ENCODE measurements at regions not wholly inside any gene's neighbourhood (a gene's known extent, or its start where the extent isn't known, plus 50 kb on each side); places are given as distances from the start of the nearest gene placed in this dataset.

GRCh38 chr7:118054529-118054928 is 129.4 kb upstream of the LSM8 start:
- no peak overlapping the region for H2BK12ac ChIP-seq (ENCODE audit: low read length in 2 of 2)
- H3K27me3 ChIP-seq (ENCODE audit: control insufficient read depth in 1 of 2, insufficient read depth in 1 of 2, low read length in 2 of 2), result no peaks in the 10 kb centered on the region
- no peak overlapping the region for H4K8ac ChIP-seq (ENCODE audit: low read length)
- H3K23ac ChIP-seq (ENCODE audit: low read length in 2 of 2), result no peak overlapping the region
- H3K18ac ChIP-seq (ENCODE audit: low read depth in 1 of 2, low read length in 2 of 2), result no peak overlapping the region
- no peak overlapping the region for H2BK15ac ChIP-seq (ENCODE audit: low read depth, poor library complexity, severe bottlenecking)
- H4K91ac ChIP-seq (ENCODE audit: low read length), result no peak overlapping the region
- no peak for DNase-seq
- no peak overlapping the region for H3K4me3 ChIP-seq (ENCODE audit: insufficient read depth in 1 of 2, low read depth in 1 of 2, low read length in 2 of 2)
- H3K36me3 ChIP-seq (ENCODE audit: control insufficient read depth in 1 of 2, insufficient read depth in 2 of 2, low read depth in 1 of 2, low read length in 2 of 2), result no peaks in the 10 kb centered on the region
- no peaks in the 10 kb centered on the region for H3K4me1 ChIP-seq (ENCODE audit: control insufficient read depth, insufficient read depth, low read depth, low read length)
- no peak overlapping the region for H3K4ac ChIP-seq (ENCODE audit: low read depth in 1 of 2, low read length in 2 of 2)
- no peak overlapping the region for H3K27ac ChIP-seq (ENCODE audit: low read length, poor library complexity, severe bottlenecking)
- WGBS, result 57% methylated on average over 1 of the region's 2 CpGs
- H3K14ac ChIP-seq (ENCODE audit: low read length in 2 of 2), result no peak overlapping the region
- no peak overlapping the region for H3K9ac ChIP-seq (ENCODE audit: low read length)
- no peak overlapping the region for H2BK5ac ChIP-seq (ENCODE audit: low read depth, low read length, poor library complexity, severe bottlenecking)
- no peak overlapping the region for H2AFZ ChIP-seq (ENCODE audit: low read depth, low read length)
- H3K9me3 ChIP-seq (ENCODE audit: control insufficient read depth, low read length), result no peaks in the 10 kb centered on the region
- H2AK5ac ChIP-seq (ENCODE audit: low read length, severe bottlenecking), result no peak overlapping the region
- no peaks in the 10 kb centered on the region for H3K79me1 ChIP-seq (replicated peaks; ENCODE audit: low read length, poor library complexity, severe bottlenecking)
- H3K4me2 ChIP-seq (ENCODE audit: low read length, poor library complexity, severe bottlenecking), result no peak overlapping the region
- H2BK120ac ChIP-seq (ENCODE audit: low read depth, low read length), result no peak overlapping the region

- Histone ChIP-seq H3K27ac (ENCODE audit: low read length, poor library complexity, severe bottlenecking) (no peak overlapping the region), H4K8ac (ENCODE audit: low read length) (no peak overlapping the region), H2AK5ac (ENCODE audit: low read length, severe bottlenecking) (no peak overlapping the region), H3K9me3 (ENCODE audit: control insufficient read depth, low read length) (no peaks in the 10 kb centered on the region), H3K23ac (ENCODE audit: low read length in 2 of 2) (no peak overlapping the region), H3K4ac (ENCODE audit: low read depth in 1 of 2, low read length in 2 of 2) (no peak overlapping the region), H3K14ac (ENCODE audit: low read length in 2 of 2) (peak overlapping the region in 1 of 2 experiments; percentile 55), H2BK12ac (ENCODE audit: low read length in 2 of 2) (no peak overlapping the region), H3K79me1 (replicated peaks; ENCODE audit: low read length, poor library complexity, severe bottlenecking) (no peaks in the 10 kb centered on the region), H3K9ac (ENCODE audit: low read length) (no peak overlapping the region), H3K36me3 (ENCODE audit: control insufficient read depth in 1 of 2, insufficient read depth in 2 of 2, low read depth in 1 of 2, low read length in 2 of 2) (no peaks in the 10 kb centered on the region), H2BK5ac (ENCODE audit: low read depth, low read length, poor library complexity, severe bottlenecking) (no peak overlapping the region), H3K4me3 (ENCODE audit: insufficient read depth in 1 of 2, low read depth in 1 of 2, low read length in 2 of 2) (no peak overlapping the region), H3K4me1 (ENCODE audit: control insufficient read depth, insufficient read depth, low read depth, low read length) (no peaks in the 10 kb centered on the region), H4K91ac (ENCODE audit: low read length) (no peak overlapping the region), H2BK120ac (ENCODE audit: low read depth, low read length) (no peak overlapping the region), H2AFZ (ENCODE audit: low read depth, low read length) (no peak overlapping the region), H3K27me3 (ENCODE audit: control insufficient read depth in 1 of 2, insufficient read depth in 1 of 2, low read length in 2 of 2) (no peaks in the 10 kb centered on the region), H2BK15ac (ENCODE audit: low read depth, poor library complexity, severe bottlenecking) (no peak overlapping the region), H3K18ac (ENCODE audit: low read depth in 1 of 2, low read length in 2 of 2) (no peak overlapping the region), H3K4me2 (ENCODE audit: low read length, poor library complexity, severe bottlenecking) (no peak overlapping the region)
- 85% methylated on average over 3 of the region's 3 CpGs for WGBS
- no peak for DNase-seq
These were observed 128.3 kb upstream of the LSM8 start for GRCh38 chr7:118055647-118056046.

- Histone ChIP-seq H3K14ac (ENCODE audit: low read length in 2 of 2) (no peak overlapping the region), H3K4me1 (ENCODE audit: control insufficient read depth, insufficient read depth, low read depth, low read length) (no peaks in the 10 kb centered on the region), H2BK15ac (ENCODE audit: low read depth, poor library complexity, severe bottlenecking) (no peak overlapping the region), H3K18ac (ENCODE audit: low read depth in 1 of 2, low read length in 2 of 2) (no peak overlapping the region), H3K4me2 (ENCODE audit: low read length, poor library complexity, severe bottlenecking) (no peak overlapping the region), H2AK5ac (ENCODE audit: low read length, severe bottlenecking) (no peak overlapping the region), H3K9ac (ENCODE audit: low read length) (no peak overlapping the region), H2BK5ac (ENCODE audit: low read depth, low read length, poor library complexity, severe bottlenecking) (no peak overlapping the region), H2AFZ (ENCODE audit: low read depth, low read length) (no peak overlapping the region), H3K27me3 (ENCODE audit: control insufficient read depth in 1 of 2, insufficient read depth in 1 of 2, low read length in 2 of 2) (no peaks in the 10 kb centered on the region), H3K27ac (ENCODE audit: low read length, poor library complexity, severe bottlenecking) (no peak overlapping the region), H4K8ac (ENCODE audit: low read length) (no peak overlapping the region), H2BK120ac (ENCODE audit: low read depth, low read length) (no peak overlapping the region), H3K9me3 (ENCODE audit: control insufficient read depth, low read length) (no peaks in the 10 kb centered on the region), H3K23ac (ENCODE audit: low read length in 2 of 2) (no peak overlapping the region), H3K4me3 (ENCODE audit: insufficient read depth in 1 of 2, low read depth in 1 of 2, low read length in 2 of 2) (no peak overlapping the region), H3K36me3 (ENCODE audit: control insufficient read depth in 1 of 2, insufficient read depth in 2 of 2, low read depth in 1 of 2, low read length in 2 of 2) (no peaks in the 10 kb centered on the region), H2BK12ac (ENCODE audit: low read length in 2 of 2) (no peak overlapping the region), H3K4ac (ENCODE audit: low read depth in 1 of 2, low read length in 2 of 2) (no peak overlapping the region), H3K79me1 (replicated peaks; ENCODE audit: low read length, poor library complexity, severe bottlenecking) (no peaks in the 10 kb centered on the region), H4K91ac (ENCODE audit: low read length) (no peak overlapping the region)
- DNase-seq, result no peak
- WGBS, result 79% methylated on average over 5 of the region's 5 CpGs
These were observed 126.6 kb upstream of the LSM8 start for GRCh38 chr7:118057404-118057803.

GRCh38 chr7:118059209-118059608 is 124.8 kb upstream of the LSM8 start:
- Histone ChIP-seq H3K79me1 (replicated peaks; ENCODE audit: low read length, poor library complexity, severe bottlenecking) (no peaks in the 10 kb centered on the region), H3K4me2 (ENCODE audit: low read length, poor library complexity, severe bottlenecking) (no peak overlapping the region)
- no peak for DNase-seq

More at GRCh38 chr7:118059209-118059608, 124.8 kb upstream of the LSM8 start:
- Histone ChIP-seq H3K14ac (ENCODE audit: low read length in 2 of 2) (no peak overlapping the region), H3K23ac (ENCODE audit: low read length in 2 of 2) (no peak overlapping the region), H2AK5ac (ENCODE audit: low read length, severe bottlenecking) (no peak overlapping the region), H3K36me3 (ENCODE audit: control insufficient read depth in 1 of 2, insufficient read depth in 2 of 2, low read depth in 1 of 2, low read length in 2 of 2) (no peaks in the 10 kb centered on the region), H4K8ac (ENCODE audit: low read length) (no peak overlapping the region), H3K27ac (ENCODE audit: low read length, poor library complexity, severe bottlenecking) (no peak overlapping the region), H3K18ac (ENCODE audit: low read depth in 1 of 2, low read length in 2 of 2) (no peak overlapping the region), H4K91ac (ENCODE audit: low read length) (no peak overlapping the region), H2BK15ac (ENCODE audit: low read depth, poor library complexity, severe bottlenecking) (no peak overlapping the region), H3K27me3 (ENCODE audit: control insufficient read depth in 1 of 2, insufficient read depth in 1 of 2, low read length in 2 of 2) (no peaks in the 10 kb centered on the region), H3K9ac (ENCODE audit: low read length) (no peak overlapping the region), H3K9me3 (ENCODE audit: control insufficient read depth, low read length) (no peaks in the 10 kb centered on the region), H2BK12ac (ENCODE audit: low read length in 2 of 2) (no peak overlapping the region), H2BK5ac (ENCODE audit: low read depth, low read length, poor library complexity, severe bottlenecking) (no peak overlapping the region), H2AFZ (ENCODE audit: low read depth, low read length) (no peak overlapping the region), H3K4ac (ENCODE audit: low read depth in 1 of 2, low read length in 2 of 2) (no peak overlapping the region), H3K4me1 (ENCODE audit: control insufficient read depth, insufficient read depth, low read depth, low read length) (no peaks in the 10 kb centered on the region), H2BK120ac (ENCODE audit: low read depth, low read length) (no peak overlapping the region), H3K4me3 (ENCODE audit: insufficient read depth in 1 of 2, low read depth in 1 of 2, low read length in 2 of 2) (no peak overlapping the region)
- WGBS, result 92% methylated on average over 2 of the region's 2 CpGs

Measured in mesenchymal stem cell (in vitro differentiated cells and primary cell).